GM23338 (cell line): ENCODE measurements at regions not wholly inside any gene's neighbourhood (a gene's known extent, or its start where the extent isn't known, plus 50 kb on each side); places are given as distances from the start of the nearest gene placed in this dataset.

Experiments
- CREB1 ChIP-seq: fragments of 250-450 bp; sonication (Bioruptor Pico); IDR thresholded peaks from 2 replicates; pipeline ENCODE4 v1.5.0; 2020; ENCODE audit warnings: low read depth, mild to moderate bottlenecking, moderate library complexity
- EZH2phosphoT487 ChIP-seq: fragments of 200-600 bp; sonication (generic); IDR thresholded peaks from one replicate; pipeline ENCODE4 v1.8.1; 2018; ENCODE audit warnings: antibody characterized with exemption; ENCODE audit not compliant: unreplicated experiment
- JUNB ChIP-seq: IDR thresholded peaks from one replicate; pipeline ENCODE4 v1.6.1; 2016; ENCODE audit warnings: antibody characterized with exemption; ENCODE audit not compliant: unreplicated experiment
- NANOG ChIP-seq: IDR thresholded peaks from 2 replicates; pipeline ENCODE4 v1.6.1; 2016; ENCODE audit warnings: antibody characterized with exemption, borderline replicate concordance
- POLR2AphosphoS5 ChIP-seq: IDR thresholded peaks from 2 replicates; pipeline ENCODE4 v1.6.1; 2016; ENCODE audit warnings: antibody characterized with exemption, low read depth
- STAT1 ChIP-seq: IDR thresholded peaks from one replicate; pipeline ENCODE4 v1.6.1; 2016; ENCODE audit warnings: antibody characterized with exemption; ENCODE audit not compliant: unreplicated experiment
- ZNF114 ChIP-seq: fragments of 250-450 bp; sonication (Bioruptor Pico); IDR thresholded peaks from 2 replicates; pipeline ENCODE4 v1.5.0; 2020; ENCODE audit warnings: mild to moderate bottlenecking, moderate library complexity
- ZNF462 ChIP-seq: fragments of 250-450 bp; sonication (Bioruptor Pico); IDR thresholded peaks from 2 replicates; pipeline ENCODE4 v1.5.0; 2020; ENCODE audit warnings: mild to moderate bottlenecking, moderate library complexity
- TF ChIP-seq, protein P1 (sequence below): IDR thresholded peaks from 2 replicates; pipeline ENCODE4 v1.6.1; 2016; ENCODE audit warnings: antibody characterized with exemption
- TF ChIP-seq, protein P2 (sequence below): IDR thresholded peaks from one replicate; pipeline ENCODE4 v1.6.1; 2018; ENCODE audit warnings: antibody characterized with exemption; ENCODE audit not compliant: unreplicated experiment

DNA sequence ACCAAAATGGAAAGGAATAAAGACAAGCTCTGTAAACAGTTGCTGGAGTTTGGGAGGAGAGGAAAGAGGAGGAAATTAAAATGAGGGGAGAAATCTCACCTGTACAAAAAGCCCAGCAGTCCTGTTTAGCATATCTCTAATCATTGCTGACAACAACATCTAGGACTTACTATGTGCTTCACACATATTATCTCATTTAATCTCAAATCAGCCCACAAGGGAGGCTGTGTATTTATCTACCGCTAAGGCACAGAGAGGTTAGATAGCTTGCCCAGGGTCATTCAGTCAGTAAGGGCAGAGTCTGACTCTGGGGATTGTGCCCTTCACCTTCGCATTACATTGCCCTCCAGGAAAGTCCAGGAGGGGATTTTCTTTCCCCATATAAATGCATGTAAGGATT lies 233.3 kb downstream of the DLEU7 start (continued):
- TF ChIP-seq ZNF462 (no peak), NANOG (no peak), ZNF114 (CRISPR knock-in tag) (no peak), STAT1 (no peak), JUNB (no peak), POLR2AphosphoS5 (no peak), EZH2phosphoT487 (no peak), CREB1 (CRISPR knock-in tag) (no peak)
- TF ChIP-seq, protein P1, sequence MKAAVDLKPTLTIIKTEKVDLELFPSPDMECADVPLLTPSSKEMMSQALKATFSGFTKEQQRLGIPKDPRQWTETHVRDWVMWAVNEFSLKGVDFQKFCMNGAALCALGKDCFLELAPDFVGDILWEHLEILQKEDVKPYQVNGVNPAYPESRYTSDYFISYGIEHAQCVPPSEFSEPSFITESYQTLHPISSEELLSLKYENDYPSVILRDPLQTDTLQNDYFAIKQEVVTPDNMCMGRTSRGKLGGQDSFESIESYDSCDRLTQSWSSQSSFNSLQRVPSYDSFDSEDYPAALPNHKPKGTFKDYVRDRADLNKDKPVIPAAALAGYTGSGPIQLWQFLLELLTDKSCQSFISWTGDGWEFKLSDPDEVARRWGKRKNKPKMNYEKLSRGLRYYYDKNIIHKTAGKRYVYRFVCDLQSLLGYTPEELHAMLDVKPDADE, result no peak
- TF ChIP-seq, protein P2, sequence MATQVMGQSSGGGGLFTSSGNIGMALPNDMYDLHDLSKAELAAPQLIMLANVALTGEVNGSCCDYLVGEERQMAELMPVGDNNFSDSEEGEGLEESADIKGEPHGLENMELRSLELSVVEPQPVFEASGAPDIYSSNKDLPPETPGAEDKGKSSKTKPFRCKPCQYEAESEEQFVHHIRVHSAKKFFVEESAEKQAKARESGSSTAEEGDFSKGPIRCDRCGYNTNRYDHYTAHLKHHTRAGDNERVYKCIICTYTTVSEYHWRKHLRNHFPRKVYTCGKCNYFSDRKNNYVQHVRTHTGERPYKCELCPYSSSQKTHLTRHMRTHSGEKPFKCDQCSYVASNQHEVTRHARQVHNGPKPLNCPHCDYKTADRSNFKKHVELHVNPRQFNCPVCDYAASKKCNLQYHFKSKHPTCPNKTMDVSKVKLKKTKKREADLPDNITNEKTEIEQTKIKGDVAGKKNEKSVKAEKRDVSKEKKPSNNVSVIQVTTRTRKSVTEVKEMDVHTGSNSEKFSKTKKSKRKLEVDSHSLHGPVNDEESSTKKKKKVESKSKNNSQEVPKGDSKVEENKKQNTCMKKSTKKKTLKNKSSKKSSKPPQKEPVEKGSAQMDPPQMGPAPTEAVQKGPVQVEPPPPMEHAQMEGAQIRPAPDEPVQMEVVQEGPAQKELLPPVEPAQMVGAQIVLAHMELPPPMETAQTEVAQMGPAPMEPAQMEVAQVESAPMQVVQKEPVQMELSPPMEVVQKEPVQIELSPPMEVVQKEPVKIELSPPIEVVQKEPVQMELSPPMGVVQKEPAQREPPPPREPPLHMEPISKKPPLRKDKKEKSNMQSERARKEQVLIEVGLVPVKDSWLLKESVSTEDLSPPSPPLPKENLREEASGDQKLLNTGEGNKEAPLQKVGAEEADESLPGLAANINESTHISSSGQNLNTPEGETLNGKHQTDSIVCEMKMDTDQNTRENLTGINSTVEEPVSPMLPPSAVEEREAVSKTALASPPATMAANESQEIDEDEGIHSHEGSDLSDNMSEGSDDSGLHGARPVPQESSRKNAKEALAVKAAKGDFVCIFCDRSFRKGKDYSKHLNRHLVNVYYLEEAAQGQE, result no peak
